Peyer's patch (tissue), 4 donors: ENCODE measurements at regions not wholly inside any gene's neighbourhood (a gene's known extent, or its start where the extent isn't known, plus 50 kb on each side); places are given as distances from the start of the nearest gene placed in this dataset.

Experiments used
- DNase-seq, 3 donors: peaks; one replicate each; pipeline ENCODE4 v3.0.0-alpha.2; 2017 to 2019
- H3K27ac ChIP-seq, 4 donors: fragments of 200-600 bp; sonication (generic); one replicate each; pipeline ENCODE4 v1.5.1; 2016 to 2019
- H3K27me3 ChIP-seq, 2 donors: fragments of 200-600 bp; sonication (generic); one replicate each; pipeline ENCODE4 v1.5.1; 2019
- H3K36me3 ChIP-seq, 3 donors: fragments of 200-600 bp; sonication (generic); one replicate each; pipeline ENCODE4 v1.5.1; 2016 to 2019
- H3K4me1 ChIP-seq, 4 donors: fragments of 200-600 bp; sonication (generic); one replicate each; pipeline ENCODE4 v1.5.1; 2016 to 2019
- H3K4me3 ChIP-seq, 4 donors: fragments of 200-600 bp; sonication (generic); 1 replicate in 3 of 4; 2 replicates in 1 of 4; pipeline ENCODE4 v1.5.1; 2016 to 2019; ENCODE audit warnings: mild to moderate bottlenecking in 1 of 4
- H3K9me3 ChIP-seq, 4 donors: fragments of 200-600 bp; sonication (generic); one replicate each; pipeline ENCODE4 v1.5.1; 2016 to 2019; ENCODE audit warnings: mild to moderate bottlenecking in 1 of 4
- CTCF ChIP-seq, 6 experiments: fragments of 450-650 bp in 4 of 6; fragments of 200-600 bp in 2 of 6; sonication (generic) in 1 of 6; IDR thresholded peaks; one replicate each; pipeline ENCODE4 v1.5.1; 2017 to 2019; ENCODE audit warnings: antibody characterized with exemption in 6 of 6, mild to moderate bottlenecking in 3 of 6, moderate library complexity in 1 of 6
- POLR2A ChIP-seq, 2 donors: fragments of 450-650 bp; IDR thresholded peaks; one replicate each; pipeline ENCODE4 v1.5.1; 2017; ENCODE audit warnings: antibody characterized with exemption in 2 of 2, mild to moderate bottlenecking in 2 of 2, moderate library complexity in 2 of 2

GRCh38 chr13:99033814-99034213 lies 56.0 kb upstream of the DOCK9 start:
- Histone ChIP-seq H3K36me3 (no peaks in the 10 kb centered on the region), H3K4me3 (no peak overlapping the region), H3K27me3 (no peaks in the 10 kb centered on the region), H3K27ac (no peak overlapping the region), H3K9me3 (peaks cover 0 to 6% (median 0%) of the 10 kb centered on the region in 4 donors), H3K4me1 (no peaks in the 10 kb centered on the region)
- DNase-seq: no peak
- TF ChIP-seq CTCF (IDR thresholded peaks at IDR 0.05) (peak in 4 of 6 experiments; percentile 26 to 64 (median 57)), POLR2A (IDR thresholded peaks at IDR 0.05) (no peak)

GRCh38 chr13:99034333-99035085 lies 56.6 kb upstream of the DOCK9 start:
- no peak overlapping the region for H3K27ac ChIP-seq
- H3K27me3 ChIP-seq: no peaks in the 10 kb centered on the region
- no peak for DNase-seq
- no peak overlapping the region for H3K4me3 ChIP-seq
- TF ChIP-seq CTCF (IDR thresholded peaks at IDR 0.05): no peak
- TF ChIP-seq POLR2A (IDR thresholded peaks at IDR 0.05): no peak
- H3K9me3 ChIP-seq: peaks cover 0 to 6% (median 0%) of the 10 kb centered on the region in 4 donors
- H3K4me1 ChIP-seq: no peaks in the 10 kb centered on the region
- H3K36me3 ChIP-seq: no peaks in the 10 kb centered on the region

GRCh38 chr13:99035715-99036114 lies 57.9 kb upstream of the DOCK9 start:
- TF ChIP-seq POLR2A (IDR thresholded peaks at IDR 0.05): no peak
- TF ChIP-seq CTCF (IDR thresholded peaks at IDR 0.05): no peak
- Histone ChIP-seq H3K36me3 (no peaks in the 10 kb centered on the region), H3K27ac (no peak overlapping the region), H3K27me3 (no peaks in the 10 kb centered on the region), H3K4me1 (no peaks in the 10 kb centered on the region), H3K4me3 (no peak overlapping the region), H3K9me3 (peaks cover 0 to 6% (median 0%) of the 10 kb centered on the region in 4 donors)
- no peak for DNase-seq

GRCh38 chr13:99037756-99038155 lies 59.9 kb upstream of the DOCK9 start:
- TF ChIP-seq CTCF (IDR thresholded peaks at IDR 0.05) (no peak), POLR2A (IDR thresholded peaks at IDR 0.05) (no peak)
- Histone ChIP-seq H3K4me1 (no peaks in the 10 kb centered on the region), H3K27ac (no peak overlapping the region), H3K9me3 (peaks cover 0 to 6% (median 0%) of the 10 kb centered on the region in 4 donors), H3K4me3 (no peak overlapping the region), H3K36me3 (no peaks in the 10 kb centered on the region), H3K27me3 (no peaks in the 10 kb centered on the region)
- no peak for DNase-seq

GRCh38 chr13:99039718-99040280 lies 61.9 kb upstream of the DOCK9 start:
- DNase-seq: no peak
- peaks cover 0 to 6% (median 0%) of the 10 kb centered on the region in 4 donors for H3K9me3 ChIP-seq
- H3K36me3 ChIP-seq: no peaks in the 10 kb centered on the region
- no peaks in the 10 kb centered on the region for H3K27me3 ChIP-seq
- no peak overlapping the region for H3K4me3 ChIP-seq
- no peaks in the 10 kb centered on the region for H3K4me1 ChIP-seq
- TF ChIP-seq CTCF (IDR thresholded peaks at IDR 0.05) (no peak), POLR2A (IDR thresholded peaks at IDR 0.05) (no peak)
- H3K27ac ChIP-seq: no peak overlapping the region
